SK-N-SH (cell line): ENCODE measurements at regions not wholly inside any gene's neighbourhood (a gene's known extent, or its start where the extent isn't known, plus 50 kb on each side); places are given as distances from the start of the nearest gene placed in this dataset.

ENCODE experiments used
- CTCF ChIA-PET: fragments of 300-600, 350-600 bp; formaldehyde crosslinking; extraction: SDS; loops from one replicate; lab custom pipeline; 2021; lab: Yijun Ruan, JAX
- POLR2A ChIA-PET: fragments of 350-600 bp; sonication (Branson Sonifier 250); formaldehyde crosslinking; extraction: SDS; loops from one replicate; lab custom pipeline; 2020; ENCODE audit warnings: antibody characterized with exemption, inconsistent platforms; lab: Yijun Ruan, JAX
- DNase-seq: peaks from one replicate; pipeline ENCODE4 v3.0.0; 2012
- H2AFZ ChIP-seq: fragments of 200-600 bp; sonication (generic); 2 replicates; pipeline ENCODE4 v1.8.1; 2016; ENCODE audit warnings: antibody characterized with exemption, mild to moderate bottlenecking, low read depth
- H3F3A ChIP-seq: fragments of 200-600 bp; sonication (generic); replicated peaks from 2 replicates; pipeline ENCODE3; 2016; ENCODE audit warnings: antibody characterized with exemption, mild to moderate bottlenecking; ENCODE audit not compliant: insufficient read depth
- H3K27ac ChIP-seq, 2 experiments: fragments of 200-500 bp in 1 of 2; fragments of 200-600 bp in 1 of 2; sonication (Bioruptor generic) in 1 of 2; sonication (generic), shearing (Covaris generic) in 1 of 2; 2 replicates each; pipeline versions ENCODE4 v1.5.1 to v1.6.1; 2014 to 2016; ENCODE audit warnings: low read depth in 2 of 2, inconsistent platforms in 1 of 2, low read length in 1 of 2, mild to moderate bottlenecking in 1 of 2, mixed read lengths in 1 of 2
- H3K27me3 ChIP-seq: fragments of 200-600 bp; sonication (generic), shearing (Covaris generic); 2 replicates; pipeline ENCODE4 v1.6.1; 2016; ENCODE audit warnings: mixed run types; ENCODE audit not compliant: insufficient read depth
- H3K36me3 ChIP-seq, 2 experiments: fragments of 200-500 bp in 1 of 2; fragments of 200-600 bp in 1 of 2; sonication (Bioruptor generic) in 1 of 2; sonication (generic) in 1 of 2; replicated peaks in 1 of 2; 2 replicates each; pipeline versions ENCODE3 to v1.5.1; 2014 to 2016; ENCODE audit warnings: low read length in 1 of 2, mild to moderate bottlenecking in 1 of 2; ENCODE audit not compliant: insufficient read depth in 2 of 2, control insufficient read depth in 1 of 2
- H3K4me1 ChIP-seq, 2 experiments: fragments of 200-500 bp in 1 of 2; fragments of 200-600 bp in 1 of 2; sonication (Bioruptor generic) in 1 of 2; sonication (generic), shearing (Covaris generic) in 1 of 2; 2 replicates each; pipeline versions ENCODE4 v1.5.1 to v1.6.1; 2014 to 2016; ENCODE audit warnings: low read depth in 1 of 2, low read length in 1 of 2, mixed run types in 1 of 2; ENCODE audit not compliant: insufficient read depth in 2 of 2, control insufficient read depth in 1 of 2
- H3K4me2 ChIP-seq: fragments of 200-600 bp; sonication (generic), shearing (Covaris generic); 2 replicates; pipeline ENCODE4 v1.6.1; 2017; ENCODE audit warnings: mixed run types
- H3K4me3 ChIP-seq, 2 experiments: fragments of 200-500 bp in 1 of 2; fragments of 200-600 bp in 1 of 2; sonication (Bioruptor generic) in 1 of 2; sonication (generic), shearing (Covaris generic) in 1 of 2; 2 replicates each; pipeline versions ENCODE4 v1.5.1 to v1.8.1; 2014 to 2016; ENCODE audit warnings: low read depth in 2 of 2, inconsistent platforms in 1 of 2, low read length in 1 of 2, mild to moderate bottlenecking in 1 of 2, mixed read lengths in 1 of 2, moderate library complexity in 1 of 2
- H3K79me2 ChIP-seq: fragments of 200-600 bp; sonication (generic); 2 replicates; pipeline ENCODE4 v1.8.1; 2017; ENCODE audit warnings: mild to moderate bottlenecking; ENCODE audit not compliant: insufficient read depth
- H3K9ac ChIP-seq: fragments of 200-600 bp; sonication (generic); 2 replicates; pipeline ENCODE4 v1.6.1; 2017; ENCODE audit warnings: mixed run types
- H3K9me2 ChIP-seq: fragments of 200-600 bp; sonication (generic); 2 replicates; pipeline ENCODE4 v1.6.1; 2017; ENCODE audit warnings: mixed run types
- H3K9me3 ChIP-seq: fragments of 200-600 bp; sonication (generic); 2 replicates; pipeline ENCODE4 v1.6.1; 2017; ENCODE audit warnings: mixed run types, mild to moderate bottlenecking, moderate library complexity
- H4K20me1 ChIP-seq: fragments of 200-600 bp; sonication (generic); 2 replicates; pipeline ENCODE4 v1.6.1; 2017; ENCODE audit warnings: mild to moderate bottlenecking, mixed run types; ENCODE audit not compliant: insufficient read depth
- CHD2 ChIP-seq: fragments of 150-350 bp; IDR thresholded peaks from 2 replicates; pipeline ENCODE4 v1.6.1; 2018; ENCODE audit warnings: low read length; ENCODE audit not compliant: partially characterized antibody
- EZH2phosphoT487 ChIP-seq: fragments of 200-600 bp; sonication (generic); IDR thresholded peaks from 2 replicates; pipeline ENCODE4 v1.6.1; 2017; ENCODE audit warnings: low read depth, mixed run types, mild to moderate bottlenecking, antibody characterized with exemption, moderate library complexity, borderline replicate concordance
- FOSL2 ChIP-seq: IDR thresholded peaks from 2 replicates; pipeline ENCODE4 v1.4.0; 2012; ENCODE audit warnings: low read depth, mild to moderate bottlenecking, moderate library complexity, borderline replicate concordance
- FOXM1 ChIP-seq: IDR thresholded peaks from 2 replicates; pipeline ENCODE4 v1.4.0; 2012; ENCODE audit warnings: low read depth, mild to moderate bottlenecking
- GATA2 ChIP-seq: sonication (generic); formaldehyde crosslinking; IDR thresholded peaks from 2 replicates; pipeline ENCODE4 v1.5.0; 2020; ENCODE audit warnings: mild to moderate bottlenecking, missing genetic modification reagents
- MAX ChIP-seq: IDR thresholded peaks from 2 replicates; pipeline ENCODE4 v1.4.0; 2012; ENCODE audit warnings: low read depth
- MXI1 ChIP-seq: IDR thresholded peaks from 2 replicates; pipeline ENCODE4 v1.6.1; 2012; ENCODE audit warnings: mild to moderate bottlenecking, low read depth, low read length, improper control_type of control experiment
- NFIC ChIP-seq: IDR thresholded peaks from 2 replicates; pipeline ENCODE4 v1.4.0; 2012; ENCODE audit warnings: borderline replicate concordance
- PBX3 ChIP-seq: IDR thresholded peaks from 2 replicates; pipeline ENCODE4; 2012
- RAD21 ChIP-seq: IDR thresholded peaks from 2 replicates; pipeline ENCODE4 v1.6.1; 2012; ENCODE audit warnings: mild to moderate bottlenecking, low read length
- REST ChIP-seq: IDR thresholded peaks from 2 replicates; pipeline ENCODE4 v1.6.1; 2012; ENCODE audit warnings: mild to moderate bottlenecking, low read depth, low read length, moderate library complexity
- RFX5 ChIP-seq: IDR thresholded peaks from 2 replicates; pipeline ENCODE4 v1.6.1; 2012; ENCODE audit warnings: mild to moderate bottlenecking, improper control_type of control experiment, low read length
- RXRA ChIP-seq: IDR thresholded peaks from 2 replicates; pipeline ENCODE4 v1.4.0; 2012; ENCODE audit warnings: low read depth, mild to moderate bottlenecking, borderline replicate concordance
- WGBS: methylation state at CpG from one replicate; pipeline ENCODE4 v1.1.6; 2017; ENCODE audit warnings: low lambda C conversion rate; 5-methylcytosine and 5-hydroxymethylcytosine counted together
- TF ChIP-seq, protein P1 (sequence below): fragments of 200-600 bp; sonication (generic); IDR thresholded peaks from 2 replicates; pipeline ENCODE4 v1.6.1; 2017; ENCODE audit warnings: antibody characterized with exemption, mild to moderate bottlenecking, moderate library complexity

DNA sequence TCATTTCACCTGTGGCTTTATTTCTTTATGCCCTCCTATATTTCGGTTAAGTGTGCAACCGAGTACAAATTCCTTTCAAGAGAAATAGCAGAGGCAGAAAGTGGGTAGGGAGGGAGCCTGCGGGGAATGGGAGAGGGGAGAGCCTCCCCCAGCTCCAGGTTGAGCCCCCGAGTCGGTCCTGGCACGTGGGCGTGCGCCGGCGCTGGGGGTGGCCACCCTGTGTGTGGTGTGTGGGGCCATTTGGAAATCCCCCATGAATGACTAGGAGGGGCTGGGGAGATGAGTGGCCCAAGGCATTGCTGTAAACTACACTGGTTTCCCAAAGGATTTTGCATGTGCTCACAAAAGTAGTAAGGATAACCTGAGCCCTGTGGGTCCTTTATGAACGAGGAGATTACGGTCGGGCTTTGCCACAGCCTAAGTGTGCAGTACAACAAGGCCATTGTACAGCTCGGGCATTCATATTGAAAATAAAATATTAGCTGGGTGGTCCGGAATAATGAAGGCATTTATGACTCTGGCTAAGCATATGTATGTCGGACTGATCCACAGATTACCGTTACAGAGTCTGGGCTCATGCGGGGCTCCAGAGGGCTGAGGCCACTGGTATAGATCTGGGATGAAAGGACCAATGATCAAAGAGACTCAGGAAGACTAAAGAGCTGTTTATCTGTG, 84.5 kb upstream of the RALGAPA2 start:
- POLR2A ChIA-PET = no interaction called here
- TF ChIP-seq RXRA = no peak
- no peak for TF ChIP-seq NFIC
- no peak for TF ChIP-seq GATA2 (CRISPR knock-in tag)
- no peak for TF ChIP-seq REST
- TF ChIP-seq CHD2 = no peak
- TF ChIP-seq, protein P1, sequence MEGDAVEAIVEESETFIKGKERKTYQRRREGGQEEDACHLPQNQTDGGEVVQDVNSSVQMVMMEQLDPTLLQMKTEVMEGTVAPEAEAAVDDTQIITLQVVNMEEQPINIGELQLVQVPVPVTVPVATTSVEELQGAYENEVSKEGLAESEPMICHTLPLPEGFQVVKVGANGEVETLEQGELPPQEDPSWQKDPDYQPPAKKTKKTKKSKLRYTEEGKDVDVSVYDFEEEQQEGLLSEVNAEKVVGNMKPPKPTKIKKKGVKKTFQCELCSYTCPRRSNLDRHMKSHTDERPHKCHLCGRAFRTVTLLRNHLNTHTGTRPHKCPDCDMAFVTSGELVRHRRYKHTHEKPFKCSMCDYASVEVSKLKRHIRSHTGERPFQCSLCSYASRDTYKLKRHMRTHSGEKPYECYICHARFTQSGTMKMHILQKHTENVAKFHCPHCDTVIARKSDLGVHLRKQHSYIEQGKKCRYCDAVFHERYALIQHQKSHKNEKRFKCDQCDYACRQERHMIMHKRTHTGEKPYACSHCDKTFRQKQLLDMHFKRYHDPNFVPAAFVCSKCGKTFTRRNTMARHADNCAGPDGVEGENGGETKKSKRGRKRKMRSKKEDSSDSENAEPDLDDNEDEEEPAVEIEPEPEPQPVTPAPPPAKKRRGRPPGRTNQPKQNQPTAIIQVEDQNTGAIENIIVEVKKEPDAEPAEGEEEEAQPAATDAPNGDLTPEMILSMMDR = no peak
- TF ChIP-seq PBX3 = no peak
- no peak for TF ChIP-seq FOXM1
- TF ChIP-seq MXI1 = no peak
- no peak for TF ChIP-seq FOSL2
- TF ChIP-seq EZH2phosphoT487 = no peak
- no peak for TF ChIP-seq RAD21
- no peak for TF ChIP-seq MAX
- no peak for TF ChIP-seq RFX5
- H3K9me3 ChIP-seq = no peaks in the 10 kb centered on the region
- H3K79me2 ChIP-seq = no peaks in the 10 kb centered on the region
- no peak overlapping the region for H3K27ac ChIP-seq
- no peak overlapping the region for H3K4me3 ChIP-seq
- WGBS = 10% methylated on average over 18 of the region's 18 CpGs
- CTCF ChIA-PET = interaction anchor here (1.0 kb wide), 1 partner anchor 29 kb away, joined by 3 read pairs; no protein-coding TSS in a partner anchor
- no peaks in the 10 kb centered on the region for H3K9me2 ChIP-seq
- DNase-seq = no peak
- H3K9ac ChIP-seq = no peak overlapping the region
- no peaks in the 10 kb centered on the region for H3K36me3 ChIP-seq
- peaks cover 40% of the 10 kb centered on the region; the same call in 1 of the 2 replicates for H3K27me3 ChIP-seq
- no peaks in the 10 kb centered on the region for H4K20me1 ChIP-seq
- no peaks in the 10 kb centered on the region for H3F3A ChIP-seq
- H2AFZ ChIP-seq = no peak overlapping the region
- H3K4me2 ChIP-seq = no peak overlapping the region
- H3K4me1 ChIP-seq = no peaks in the 10 kb centered on the region
